ENCODE measurements at regions not wholly inside any gene's neighbourhood (a gene's known extent, or its start where the extent isn't known, plus 50 kb on each side); places are given as distances from the start of the nearest gene placed in this dataset.
"Not testable (repeated sequence)": the region's sequence is repeated elsewhere in the genome, so short reads cannot be mapped to it uniquely, and the experiment has no call there.

DNA sequence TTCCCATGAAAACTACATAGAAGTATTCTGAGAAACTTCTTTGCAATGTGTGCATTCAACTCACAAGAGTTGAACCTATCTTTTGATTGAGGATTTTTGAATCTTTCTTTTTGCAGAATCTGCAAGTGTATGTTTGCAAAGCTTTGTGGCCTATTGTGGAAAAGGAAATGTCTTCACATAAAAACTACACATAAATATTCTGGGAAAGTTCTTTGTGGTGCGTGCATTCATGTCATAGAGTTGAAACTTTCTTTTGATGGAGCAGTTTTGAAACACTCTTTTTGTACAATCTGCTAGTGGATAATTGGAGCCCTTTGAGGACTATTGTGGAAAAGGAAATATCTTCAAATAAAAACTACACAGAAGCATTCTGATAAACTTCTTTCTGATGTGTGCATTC lies 4157.7 kb upstream of the OR11H1 start:
- not testable (repeated sequence) for H3K18ac ChIP-seq (ENCODE audit: low read length); H2BK120ac ChIP-seq (ENCODE audit: low read depth, low read length); H3K4me1 ChIP-seq (ENCODE audit: control insufficient read depth in 2 of 2, insufficient read depth in 1 of 2, low read depth in 1 of 2, low read length in 2 of 2); H2AFZ ChIP-seq (ENCODE audit: low read length); H2BK12ac ChIP-seq (ENCODE audit: low read length); H3K4me3 ChIP-seq (ENCODE audit: low read length in 2 of 2); H3K79me1 ChIP-seq (ENCODE audit: low read depth, low read length); H2BK5ac ChIP-seq (ENCODE audit: low read length); H3K27ac ChIP-seq (replicated peaks; ENCODE audit: low read length); H3K14ac ChIP-seq (ENCODE audit: low read length); H3K4me2 ChIP-seq (ENCODE audit: insufficient read depth, low read length, poor library complexity, severe bottlenecking); H3K36me3 ChIP-seq (replicated peaks in 1 of 2; ENCODE audit: control insufficient read depth in 2 of 2, insufficient read depth in 2 of 2, low read length in 2 of 2); H2AK5ac ChIP-seq (ENCODE audit: low read depth, low read length); H4K91ac ChIP-seq (ENCODE audit: low read depth, low read length, poor library complexity); DNase-seq (ENCODE audit: low spot score); H3K4ac ChIP-seq (ENCODE audit: low read length); H4K8ac ChIP-seq (ENCODE audit: low read depth, low read length); H3K9me3 ChIP-seq (replicated peaks in 1 of 2; ENCODE audit: control insufficient read depth in 2 of 2, insufficient read depth in 1 of 2, low read depth in 1 of 2, low read length in 2 of 2); H3K23ac ChIP-seq (ENCODE audit: low read depth, low read length, poor library complexity); H2BK15ac ChIP-seq (ENCODE audit: low read length); H3K9ac ChIP-seq (ENCODE audit: low read depth, low read length, poor library complexity); H3K27me3 ChIP-seq (ENCODE audit: control insufficient read depth in 3 of 3, insufficient read depth in 3 of 3, low read depth in 1 of 3, low read length in 3 of 3)
- no CpG with 5 or more reads among the region's 1 CpG for WGBS, 2 donors (ENCODE audit: extremely low coverage in 2 of 2, insufficient read length in 2 of 2, insufficient replicate concordance in 1 of 2)
